Erythroblast (primary cell): ENCODE measurements at regions not wholly inside any gene's neighbourhood (a gene's known extent, or its start where the extent isn't known, plus 50 kb on each side); places are given as distances from the start of the nearest gene placed in this dataset.

Experiments
- GATA1 ChIP-seq: IDR thresholded peaks from 2 replicates; pipeline ENCODE4 v1.6.1; 2011; ENCODE audit warnings: low read depth, mild to moderate bottlenecking, control low read depth, low read length, moderate library complexity
- POLR2A ChIP-seq: IDR thresholded peaks from 2 replicates; pipeline ENCODE4 v1.6.1; 2011; ENCODE audit warnings: mild to moderate bottlenecking, low read length

- no peak for TF ChIP-seq POLR2A
- no peak for TF ChIP-seq GATA1
Observed at GRCh38 chr10:117686606-117687005, 144.1 kb downstream of the EMX2 start.
